Astrocyte (in vitro differentiated cells and primary cell): ENCODE measurements at regions not wholly inside any gene's neighbourhood (a gene's known extent, or its start where the extent isn't known, plus 50 kb on each side); places are given as distances from the start of the nearest gene placed in this dataset.

Source experiments
- EZH2 ChIP-seq: IDR thresholded peaks from 2 replicates; pipeline ENCODE4 v1.6.1; 2012; ENCODE audit warnings: mild to moderate bottlenecking, low read length, inconsistent platforms; ENCODE audit not compliant: insufficient read depth
- TF ChIP-seq, protein P1 (sequence below): IDR thresholded peaks from 2 replicates; pipeline ENCODE4 v1.5.1; 2011; ENCODE audit warnings: low read depth, mild to moderate bottlenecking, inconsistent platforms, low read length, moderate library complexity; ENCODE audit not compliant: insufficient read depth

DNA sequence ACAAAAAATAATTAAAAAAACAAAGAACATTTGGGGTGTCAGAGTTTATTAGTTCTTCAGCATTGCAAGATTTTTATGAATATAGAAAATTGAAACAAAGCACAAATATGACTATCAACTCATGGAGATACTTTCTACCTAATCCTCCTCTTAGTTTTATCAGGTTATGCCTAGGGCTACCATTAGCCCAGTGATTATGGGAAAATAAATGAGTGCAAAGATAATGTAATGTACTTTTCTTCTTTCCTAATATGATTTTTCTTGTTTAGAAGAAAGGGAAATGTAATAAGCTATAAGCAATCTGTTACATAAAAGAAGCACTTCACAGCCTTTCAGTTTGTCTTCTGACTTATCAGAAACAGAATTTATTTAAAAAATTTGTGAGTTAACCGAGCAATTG is 676.8 kb downstream of the SORCS1 start:
- TF ChIP-seq EZH2: no peak
- TF ChIP-seq, protein P1, sequence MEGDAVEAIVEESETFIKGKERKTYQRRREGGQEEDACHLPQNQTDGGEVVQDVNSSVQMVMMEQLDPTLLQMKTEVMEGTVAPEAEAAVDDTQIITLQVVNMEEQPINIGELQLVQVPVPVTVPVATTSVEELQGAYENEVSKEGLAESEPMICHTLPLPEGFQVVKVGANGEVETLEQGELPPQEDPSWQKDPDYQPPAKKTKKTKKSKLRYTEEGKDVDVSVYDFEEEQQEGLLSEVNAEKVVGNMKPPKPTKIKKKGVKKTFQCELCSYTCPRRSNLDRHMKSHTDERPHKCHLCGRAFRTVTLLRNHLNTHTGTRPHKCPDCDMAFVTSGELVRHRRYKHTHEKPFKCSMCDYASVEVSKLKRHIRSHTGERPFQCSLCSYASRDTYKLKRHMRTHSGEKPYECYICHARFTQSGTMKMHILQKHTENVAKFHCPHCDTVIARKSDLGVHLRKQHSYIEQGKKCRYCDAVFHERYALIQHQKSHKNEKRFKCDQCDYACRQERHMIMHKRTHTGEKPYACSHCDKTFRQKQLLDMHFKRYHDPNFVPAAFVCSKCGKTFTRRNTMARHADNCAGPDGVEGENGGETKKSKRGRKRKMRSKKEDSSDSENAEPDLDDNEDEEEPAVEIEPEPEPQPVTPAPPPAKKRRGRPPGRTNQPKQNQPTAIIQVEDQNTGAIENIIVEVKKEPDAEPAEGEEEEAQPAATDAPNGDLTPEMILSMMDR: no peak
